ENCODE measurements at regions not wholly inside any gene's neighbourhood (a gene's known extent, or its start where the extent isn't known, plus 50 kb on each side); places are given as distances from the start of the nearest gene placed in this dataset.
"Not testable (repeated sequence)": the region's sequence is repeated elsewhere in the genome, so short reads cannot be mapped to it uniquely, and the experiment has no call there.

DNA sequence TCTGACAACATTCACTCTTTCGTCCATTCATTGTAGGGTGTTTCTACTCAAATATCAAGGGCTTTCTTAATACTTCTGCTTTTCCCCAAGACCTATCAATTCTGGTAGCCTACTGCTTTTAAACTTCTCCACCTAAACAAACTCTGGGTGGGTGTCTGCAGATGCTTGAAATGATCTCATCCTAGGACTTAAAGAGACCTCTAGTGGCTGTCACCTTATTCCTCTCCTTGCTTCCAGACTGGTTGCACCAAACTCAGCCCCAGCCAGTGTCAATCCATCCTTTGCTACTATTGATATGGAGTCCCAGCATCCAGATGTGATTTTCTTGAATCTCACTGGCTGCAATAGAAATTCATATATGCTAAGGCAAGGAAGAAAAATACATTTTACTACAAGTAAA lies 274.7 kb downstream of the NXPE2 start:
- Histone ChIP-seq H3K9me3 (peaks cover 0 to 16% (median 0%) of the 10 kb centered on the region in 3 donors), H3K27me3 (peaks cover 25% of the 10 kb centered on the region), H3K36me3 (no peaks in the 10 kb centered on the region), H3K4me3 (no peak overlapping the region), H3K4me1 (no peaks in the 10 kb centered on the region), H3K27ac (no peak overlapping the region)
- no peak for ATAC-seq
- WGBS, 2 donors (ENCODE audit: low coverage in 1 of 2), result 58 to 73% methylated on average over 1 of the region's 1 CpG
- TF ChIP-seq EP300 (IDR thresholded peaks at IDR 0.05), result no peak
- TF ChIP-seq, protein P1, sequence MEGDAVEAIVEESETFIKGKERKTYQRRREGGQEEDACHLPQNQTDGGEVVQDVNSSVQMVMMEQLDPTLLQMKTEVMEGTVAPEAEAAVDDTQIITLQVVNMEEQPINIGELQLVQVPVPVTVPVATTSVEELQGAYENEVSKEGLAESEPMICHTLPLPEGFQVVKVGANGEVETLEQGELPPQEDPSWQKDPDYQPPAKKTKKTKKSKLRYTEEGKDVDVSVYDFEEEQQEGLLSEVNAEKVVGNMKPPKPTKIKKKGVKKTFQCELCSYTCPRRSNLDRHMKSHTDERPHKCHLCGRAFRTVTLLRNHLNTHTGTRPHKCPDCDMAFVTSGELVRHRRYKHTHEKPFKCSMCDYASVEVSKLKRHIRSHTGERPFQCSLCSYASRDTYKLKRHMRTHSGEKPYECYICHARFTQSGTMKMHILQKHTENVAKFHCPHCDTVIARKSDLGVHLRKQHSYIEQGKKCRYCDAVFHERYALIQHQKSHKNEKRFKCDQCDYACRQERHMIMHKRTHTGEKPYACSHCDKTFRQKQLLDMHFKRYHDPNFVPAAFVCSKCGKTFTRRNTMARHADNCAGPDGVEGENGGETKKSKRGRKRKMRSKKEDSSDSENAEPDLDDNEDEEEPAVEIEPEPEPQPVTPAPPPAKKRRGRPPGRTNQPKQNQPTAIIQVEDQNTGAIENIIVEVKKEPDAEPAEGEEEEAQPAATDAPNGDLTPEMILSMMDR (IDR thresholded peaks at IDR 0.05), result no peak
- no peak for TF ChIP-seq POLR2A (IDR thresholded peaks at IDR 0.05)
- TF ChIP-seq POLR2AphosphoS5 (IDR thresholded peaks at IDR 0.05), result no peak

DNA sequence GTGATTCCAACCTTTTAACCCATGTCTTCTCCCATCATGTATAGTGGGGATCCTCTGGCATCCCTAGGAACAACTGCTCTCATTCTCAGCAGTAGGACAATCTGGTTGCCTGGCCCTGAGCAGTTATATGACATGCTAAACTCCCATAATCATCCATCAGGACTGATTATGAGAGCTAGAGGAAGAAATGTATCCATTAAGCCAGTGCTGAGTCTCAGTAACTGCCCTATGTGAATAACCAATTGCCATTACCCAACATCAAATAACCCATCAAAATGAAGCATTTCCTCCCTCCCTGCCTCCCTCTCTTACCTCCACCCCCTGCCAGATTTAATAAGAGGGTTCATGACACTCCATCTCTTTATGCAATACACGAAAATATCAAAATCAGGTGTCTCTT lies 277.6 kb downstream of the NXPE2 start:
- 29 to 44% methylated on average over 1 of the region's 1 CpG for WGBS, 2 donors (ENCODE audit: low coverage in 1 of 2)
- no peak overlapping the region for H3K27ac ChIP-seq
- no peak overlapping the region for H3K4me3 ChIP-seq
- H3K4me1 ChIP-seq, result no peaks in the 10 kb centered on the region
- H3K36me3 ChIP-seq, result no peaks in the 10 kb centered on the region
- ATAC-seq, result no peak
- no peak for TF ChIP-seq EP300 (IDR thresholded peaks at IDR 0.05)
- H3K27me3 ChIP-seq, result peaks cover 50% of the 10 kb centered on the region
- peaks cover 0 to 6% (median 0%) of the 10 kb centered on the region in 3 donors for H3K9me3 ChIP-seq

DNA sequence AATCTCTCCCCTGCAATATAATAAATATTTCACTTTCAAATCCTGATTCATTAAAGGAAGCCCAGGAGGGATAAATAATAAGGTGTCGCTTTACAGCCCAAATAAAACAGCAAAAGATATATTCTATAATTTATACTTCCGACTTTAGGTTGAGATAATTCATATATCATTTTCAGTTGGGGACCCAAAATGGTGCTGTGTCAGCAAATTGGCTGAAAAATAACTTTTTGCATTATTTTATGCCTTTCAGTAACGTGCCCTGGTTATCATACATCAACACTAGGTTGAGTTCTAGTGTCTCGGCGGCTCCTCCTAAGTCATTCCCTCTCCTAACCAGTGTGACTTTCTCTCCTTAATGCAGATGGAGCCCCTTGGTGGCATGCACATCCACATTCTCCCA lies 278.2 kb downstream of the NXPE2 start:
- 28 to 44% methylated on average over 5 of the region's 5 CpGs for WGBS, 2 donors (ENCODE audit: low coverage in 1 of 2)
- no peak for ATAC-seq

DNA sequence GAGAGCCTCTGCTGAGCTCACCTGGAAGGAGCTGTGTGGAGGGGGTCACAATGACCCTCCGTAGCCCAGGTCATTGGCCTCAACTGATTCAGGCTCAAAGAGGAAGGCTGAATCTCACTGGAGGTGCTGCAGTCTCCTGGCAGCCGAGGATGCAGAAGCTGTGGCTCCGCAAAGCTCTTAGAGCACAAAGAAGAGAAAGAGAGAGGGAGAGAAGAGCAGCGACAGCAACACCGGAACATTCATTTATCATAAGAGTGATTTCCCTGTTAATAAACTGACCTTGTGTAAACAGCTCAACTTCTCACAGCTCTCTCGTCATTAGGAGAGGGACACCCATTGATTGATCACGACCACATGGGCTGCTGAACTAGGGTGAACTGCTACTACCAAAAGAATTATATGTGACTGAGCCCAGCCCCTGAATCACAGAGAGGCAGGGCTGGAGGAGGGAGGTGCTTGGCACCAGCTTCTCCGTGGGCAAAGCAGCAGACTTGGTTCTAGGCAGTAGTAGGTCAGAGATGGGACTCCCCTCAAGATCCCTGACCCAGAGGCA lies 281.7 kb downstream of the NXPE2 start:
- no peak for TF ChIP-seq POLR2A (IDR thresholded peaks at IDR 0.05)
- no peak for TF ChIP-seq EP300 (IDR thresholded peaks at IDR 0.05)
- TF ChIP-seq POLR2AphosphoS5 (IDR thresholded peaks at IDR 0.05), result no peak
- TF ChIP-seq, protein P1 (IDR thresholded peaks at IDR 0.05), result no peak
- whole genome bisulfite sequencing, 2 donors (ENCODE audit: low coverage in 1 of 2), result 16 to 18% methylated on average over 3 to 8 of the region's 8 CpGs
- H3K27ac ChIP-seq, result no peak overlapping the region
- no peaks in the 10 kb centered on the region for H3K4me1 ChIP-seq
- H3K9me3 ChIP-seq, result no peaks in the 10 kb centered on the region
- H3K27me3 ChIP-seq, result peaks cover 52% of the 10 kb centered on the region
- H3K4me3 ChIP-seq, result no peak overlapping the region
- no peak for ATAC-seq
- no peaks in the 10 kb centered on the region for H3K36me3 ChIP-seq

More for the DNA sequence above, 278.2 kb downstream of the NXPE2 start:
- Histone ChIP-seq H3K4me1 (no peaks in the 10 kb centered on the region), H3K4me3 (no peak overlapping the region), H3K9me3 (no peaks in the 10 kb centered on the region), H3K36me3 (no peaks in the 10 kb centered on the region), H3K27ac (no peak overlapping the region), H3K27me3 (peaks cover 50% of the 10 kb centered on the region)
- no peak for TF ChIP-seq POLR2AphosphoS5 (IDR thresholded peaks at IDR 0.05)
- no peak for TF ChIP-seq EP300 (IDR thresholded peaks at IDR 0.05)
- no peak for TF ChIP-seq POLR2A (IDR thresholded peaks at IDR 0.05)
- TF ChIP-seq, protein P1 (IDR thresholded peaks at IDR 0.05), result no peak

DNA sequence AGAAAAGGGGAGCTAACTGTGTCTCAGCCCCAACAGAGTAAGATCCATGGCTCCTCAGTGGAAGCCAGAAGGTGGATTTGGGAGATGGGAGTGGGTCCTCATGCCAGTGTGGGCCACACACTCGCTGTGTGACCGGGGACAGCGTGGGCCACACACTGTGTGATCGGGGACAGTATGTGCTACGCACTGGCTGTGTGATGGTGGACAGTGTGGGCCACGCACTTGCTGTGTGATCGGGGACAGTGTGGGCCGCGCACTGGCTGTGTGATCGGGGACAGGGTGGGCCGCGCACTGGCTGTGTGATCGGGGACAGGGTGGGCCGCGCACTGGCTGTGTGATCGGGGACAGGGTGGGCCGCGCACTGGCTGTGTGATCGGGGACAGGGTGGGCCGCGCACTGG lies 282.5 kb downstream of the NXPE2 start:
- not testable (repeated sequence) for H3K27ac ChIP-seq, H3K4me1 ChIP-seq, H3K9me3 ChIP-seq, H3K36me3 ChIP-seq, H3K4me3 ChIP-seq, ATAC-seq
- peaks cover 50% of the 10 kb centered on the region for H3K27me3 ChIP-seq
- WGBS, 2 donors (ENCODE audit: low coverage in 1 of 2), result 93% methylated on average over 12 of the region's 21 CpGs; no CpG with 5 or more reads in 1 of the 2 donors

DNA sequence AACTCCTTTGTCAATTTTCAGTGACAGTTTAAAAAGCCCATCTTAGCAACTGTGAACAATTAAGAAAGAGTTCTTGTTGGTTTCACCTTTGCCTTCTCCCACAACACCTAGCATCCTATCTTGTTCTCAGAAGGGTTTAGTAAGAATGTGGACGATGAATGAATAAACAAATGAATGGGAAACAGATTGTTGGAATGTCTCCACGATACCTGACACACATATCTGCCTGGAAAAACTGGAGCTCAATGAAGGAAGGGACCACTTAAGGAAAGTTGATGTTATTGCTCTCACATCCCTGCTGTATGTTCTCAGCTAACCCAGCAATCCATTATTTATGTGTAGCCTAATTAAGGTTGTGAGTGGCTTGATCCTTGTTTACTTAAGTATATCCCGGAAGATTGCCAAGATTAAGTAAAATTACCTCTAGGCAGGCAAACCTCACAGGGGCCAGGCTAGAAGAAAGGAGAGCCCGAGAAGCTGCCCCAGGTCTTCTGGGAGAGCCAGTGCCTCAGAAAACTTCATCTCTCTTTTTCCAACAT lies 286.4 kb downstream of the NXPE2 start:
- Histone ChIP-seq H3K4me3 (no peak overlapping the region), H3K36me3 (no peaks in the 10 kb centered on the region), H3K27ac (no peak overlapping the region), H3K4me1 (no peaks in the 10 kb centered on the region), H3K27me3 (peaks cover 19% of the 10 kb centered on the region), H3K9me3 (no peaks in the 10 kb centered on the region)
- TF ChIP-seq EP300 (IDR thresholded peaks at IDR 0.05) (no peak), POLR2A (IDR thresholded peaks at IDR 0.05) (no peak), POLR2AphosphoS5 (IDR thresholded peaks at IDR 0.05) (no peak)
- TF ChIP-seq, protein P1 (IDR thresholded peaks at IDR 0.05), result no peak
- 26 to 43% methylated on average over 3 of the region's 4 CpGs for WGBS, 2 donors (ENCODE audit: low coverage in 1 of 2)
- ATAC-seq, result no peak
